ENCODE measurements at regions not wholly inside any gene's neighbourhood (a gene's known extent, or its start where the extent isn't known, plus 50 kb on each side); places are given as distances from the start of the nearest gene placed in this dataset.
"Not testable (repeated sequence)": the region's sequence is repeated elsewhere in the genome, so short reads cannot be mapped to it uniquely, and the experiment has no call there.

DNA sequence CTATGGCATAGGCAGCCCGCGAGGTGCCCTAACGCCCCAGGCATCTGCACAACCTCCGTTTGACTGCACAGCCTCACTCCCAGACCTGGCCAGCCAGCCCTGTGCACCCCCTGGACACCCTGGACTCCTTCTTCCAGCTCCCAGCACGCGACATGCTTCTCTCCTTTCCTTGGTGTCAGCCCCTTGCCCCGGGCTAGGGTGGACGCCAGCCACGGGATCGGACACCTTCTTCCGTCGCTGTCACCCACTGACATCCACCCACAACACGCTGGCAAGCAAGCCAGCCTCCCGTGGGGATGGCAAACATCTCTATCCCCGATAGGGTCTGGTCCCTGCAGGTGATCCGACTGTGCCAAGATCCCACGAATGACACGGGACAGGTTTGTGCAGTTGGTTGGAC is 60.5 kb upstream of the FCGR2A start:
- TF ChIP-seq, protein P1, sequence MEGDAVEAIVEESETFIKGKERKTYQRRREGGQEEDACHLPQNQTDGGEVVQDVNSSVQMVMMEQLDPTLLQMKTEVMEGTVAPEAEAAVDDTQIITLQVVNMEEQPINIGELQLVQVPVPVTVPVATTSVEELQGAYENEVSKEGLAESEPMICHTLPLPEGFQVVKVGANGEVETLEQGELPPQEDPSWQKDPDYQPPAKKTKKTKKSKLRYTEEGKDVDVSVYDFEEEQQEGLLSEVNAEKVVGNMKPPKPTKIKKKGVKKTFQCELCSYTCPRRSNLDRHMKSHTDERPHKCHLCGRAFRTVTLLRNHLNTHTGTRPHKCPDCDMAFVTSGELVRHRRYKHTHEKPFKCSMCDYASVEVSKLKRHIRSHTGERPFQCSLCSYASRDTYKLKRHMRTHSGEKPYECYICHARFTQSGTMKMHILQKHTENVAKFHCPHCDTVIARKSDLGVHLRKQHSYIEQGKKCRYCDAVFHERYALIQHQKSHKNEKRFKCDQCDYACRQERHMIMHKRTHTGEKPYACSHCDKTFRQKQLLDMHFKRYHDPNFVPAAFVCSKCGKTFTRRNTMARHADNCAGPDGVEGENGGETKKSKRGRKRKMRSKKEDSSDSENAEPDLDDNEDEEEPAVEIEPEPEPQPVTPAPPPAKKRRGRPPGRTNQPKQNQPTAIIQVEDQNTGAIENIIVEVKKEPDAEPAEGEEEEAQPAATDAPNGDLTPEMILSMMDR (IDR thresholded peaks at IDR 0.05) = not testable (repeated sequence)
- not testable (repeated sequence) for TF ChIP-seq POLR2A (IDR thresholded peaks at IDR 0.05)

Measured in gastroesophageal sphincter (tissue), 3 donors.